ENCODE measurements at regions not wholly inside any gene's neighbourhood (a gene's known extent, or its start where the extent isn't known, plus 50 kb on each side); places are given as distances from the start of the nearest gene placed in this dataset.
"Not testable (repeated sequence)": the region's sequence is repeated elsewhere in the genome, so short reads cannot be mapped to it uniquely, and the experiment has no call there.

- no peak overlapping the region for H3K27ac ChIP-seq (ENCODE audit: low read depth, low read length, poor library complexity, severe bottlenecking)
- POLR2A ChIA-PET (ENCODE audit: low non-redundant PET) = no interaction called here
- intact Hi-C loops (cut with micrococcal nuclease; ENCODE audit: unreplicated experiment) = no loop called here
- H3K4me1 ChIP-seq (ENCODE audit: insufficient read depth, low read length, poor library complexity, severe bottlenecking) = no peaks in the 10 kb centered on the region
- H3K9me3 ChIP-seq (ENCODE audit: low read depth, low read length, poor library complexity, severe bottlenecking) = no peaks in the 10 kb centered on the region
- no peaks in the 10 kb centered on the region for H3K36me3 ChIP-seq (ENCODE audit: insufficient read depth, low read length, poor library complexity, severe bottlenecking)
- no peak overlapping the region for H3K4me3 ChIP-seq (ENCODE audit: low read depth, low read length, poor library complexity, severe bottlenecking)
- TF ChIP-seq EZH2 (IDR thresholded peaks at IDR 0.05; ENCODE audit: borderline replicate concordance, low read depth, low read length, poor library complexity, severe bottlenecking) (no peak), CTCF (conservative IDR thresholded peaks at IDR 0.05; ENCODE audit: low read depth, low read length) (no peak)
- peaks cover 5% of the 10 kb centered on the region for H3K27me3 ChIP-seq (replicated peaks; ENCODE audit: insufficient read depth, low read depth, low read length, poor library complexity)
- DNase-seq (ENCODE audit: low spot score) = no peak
- CTCF ChIA-PET = no interaction called here
- no TSS peak for BruUV-seq (replicated peaks)
Measured at GRCh38 chr3:8052659-8053058, 449.0 kb upstream of the LMCD1 start.

DNA sequence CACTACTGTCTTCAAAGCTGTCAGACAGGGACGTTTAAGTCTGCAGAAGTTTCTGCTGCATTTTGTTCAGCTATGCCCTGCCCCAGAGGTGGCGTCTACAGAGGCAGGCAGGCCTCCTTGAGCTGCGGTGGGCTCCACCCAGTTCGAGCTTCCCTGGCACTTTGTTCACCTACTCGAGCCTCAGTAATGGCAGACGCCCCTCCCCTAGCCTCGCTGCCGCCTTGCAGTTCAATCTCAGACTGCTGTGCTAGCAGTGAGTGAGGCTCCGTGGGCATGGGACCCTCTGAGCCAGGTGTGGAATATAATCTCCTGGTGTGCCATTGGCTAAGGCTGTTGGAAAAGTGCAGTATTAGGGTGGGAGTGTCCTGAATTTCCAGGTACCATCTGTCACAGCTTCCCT, 433.5 kb upstream of the LMCD1 start:
- BruUV-seq (replicated peaks); H3K36me3 ChIP-seq (ENCODE audit: insufficient read depth, low read length, poor library complexity, severe bottlenecking); H3K4me1 ChIP-seq (ENCODE audit: insufficient read depth, low read length, poor library complexity, severe bottlenecking); H3K27me3 ChIP-seq (replicated peaks; ENCODE audit: insufficient read depth, low read depth, low read length, poor library complexity); CTCF ChIA-PET; intact Hi-C loops (cut with micrococcal nuclease; ENCODE audit: unreplicated experiment); H3K4me3 ChIP-seq (ENCODE audit: low read depth, low read length, poor library complexity, severe bottlenecking); H3K9me3 ChIP-seq (ENCODE audit: low read depth, low read length, poor library complexity, severe bottlenecking); H3K27ac ChIP-seq (ENCODE audit: low read depth, low read length, poor library complexity, severe bottlenecking); DNase-seq (ENCODE audit: low spot score); POLR2A ChIA-PET (ENCODE audit: low non-redundant PET): not testable (repeated sequence)

DNA sequence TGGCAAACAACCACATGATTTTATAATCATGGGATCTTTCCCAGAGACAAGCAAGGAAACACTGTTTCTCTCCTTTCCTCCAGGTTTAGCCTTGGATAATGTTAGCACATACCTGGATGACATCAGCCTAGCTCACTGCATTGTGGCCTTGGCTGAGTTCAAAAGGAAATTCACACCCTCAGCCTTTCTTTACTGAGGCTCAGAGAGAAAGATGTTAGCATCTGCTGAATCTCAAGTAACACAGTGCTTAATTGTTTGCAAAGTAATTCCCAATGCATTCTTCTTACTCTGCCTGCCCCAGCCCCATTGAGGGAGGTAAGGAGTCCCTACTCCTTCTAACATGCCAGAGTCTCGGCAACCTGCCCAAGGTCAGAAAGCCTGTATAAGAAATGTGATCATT, 432.2 kb upstream of the LMCD1 start:
- Histone ChIP-seq H3K27ac (ENCODE audit: low read depth, low read length, poor library complexity, severe bottlenecking) (no peak overlapping the region), H3K9me3 (ENCODE audit: low read depth, low read length, poor library complexity, severe bottlenecking) (no peaks in the 10 kb centered on the region), H3K36me3 (ENCODE audit: insufficient read depth, low read length, poor library complexity, severe bottlenecking) (no peaks in the 10 kb centered on the region), H3K27me3 (replicated peaks; ENCODE audit: insufficient read depth, low read depth, low read length, poor library complexity) (no peaks in the 10 kb centered on the region), H3K4me1 (ENCODE audit: insufficient read depth, low read length, poor library complexity, severe bottlenecking) (no peaks in the 10 kb centered on the region), H3K4me3 (ENCODE audit: low read depth, low read length, poor library complexity, severe bottlenecking) (no peak overlapping the region)
- intact Hi-C loops (cut with micrococcal nuclease; ENCODE audit: unreplicated experiment) = no loop called here
- no TSS peak for BruUV-seq (replicated peaks)
- ChIA-PET CTCF (no interaction called here), POLR2A (ENCODE audit: low non-redundant PET) (no interaction called here)
- DNase-seq (ENCODE audit: low spot score) = no peak
- TF ChIP-seq CTCF (conservative IDR thresholded peaks at IDR 0.05; ENCODE audit: low read depth, low read length) (no peak), EZH2 (IDR thresholded peaks at IDR 0.05; ENCODE audit: borderline replicate concordance, low read depth, low read length, poor library complexity, severe bottlenecking) (no peak)

DNA sequence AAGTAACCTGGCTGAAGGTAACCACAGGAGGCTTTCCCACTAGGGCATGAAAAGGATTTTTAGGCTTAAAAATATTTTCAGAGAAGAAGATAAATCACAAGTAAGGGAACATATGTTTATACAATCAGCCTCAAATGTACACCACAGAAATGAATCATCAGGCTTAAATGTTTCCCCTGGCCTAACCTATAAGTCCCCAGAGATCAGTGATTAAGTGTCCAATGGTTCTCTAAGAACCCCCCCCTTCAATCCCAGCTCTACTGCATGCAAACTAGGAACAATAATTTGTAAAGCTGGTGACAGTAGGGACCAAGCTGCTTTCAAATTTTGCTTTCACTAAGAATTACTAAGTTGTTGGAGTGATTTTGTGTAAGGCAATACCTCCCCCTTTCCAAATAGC, 431.6 kb upstream of the LMCD1 start:
- CTCF ChIA-PET = no interaction called here
- DNase-seq (ENCODE audit: low spot score) = no peak
- POLR2A ChIA-PET (ENCODE audit: low non-redundant PET) = no interaction called here
- no peaks in the 10 kb centered on the region for H3K36me3 ChIP-seq (ENCODE audit: insufficient read depth, low read length, poor library complexity, severe bottlenecking)
- no peaks in the 10 kb centered on the region for H3K27me3 ChIP-seq (replicated peaks; ENCODE audit: insufficient read depth, low read depth, low read length, poor library complexity)
- intact Hi-C loops (cut with micrococcal nuclease; ENCODE audit: unreplicated experiment) = no loop called here
- TF ChIP-seq CTCF (conservative IDR thresholded peaks at IDR 0.05; ENCODE audit: low read depth, low read length) = no peak
- no peak for TF ChIP-seq EZH2 (IDR thresholded peaks at IDR 0.05; ENCODE audit: borderline replicate concordance, low read depth, low read length, poor library complexity, severe bottlenecking)
- H3K4me3 ChIP-seq (ENCODE audit: low read depth, low read length, poor library complexity, severe bottlenecking) = no peak overlapping the region
- no peak overlapping the region for H3K27ac ChIP-seq (ENCODE audit: low read depth, low read length, poor library complexity, severe bottlenecking)
- no TSS peak for BruUV-seq (replicated peaks)
- H3K9me3 ChIP-seq (ENCODE audit: low read depth, low read length, poor library complexity, severe bottlenecking) = no peaks in the 10 kb centered on the region
- H3K4me1 ChIP-seq (ENCODE audit: insufficient read depth, low read length, poor library complexity, severe bottlenecking) = no peaks in the 10 kb centered on the region

DNA sequence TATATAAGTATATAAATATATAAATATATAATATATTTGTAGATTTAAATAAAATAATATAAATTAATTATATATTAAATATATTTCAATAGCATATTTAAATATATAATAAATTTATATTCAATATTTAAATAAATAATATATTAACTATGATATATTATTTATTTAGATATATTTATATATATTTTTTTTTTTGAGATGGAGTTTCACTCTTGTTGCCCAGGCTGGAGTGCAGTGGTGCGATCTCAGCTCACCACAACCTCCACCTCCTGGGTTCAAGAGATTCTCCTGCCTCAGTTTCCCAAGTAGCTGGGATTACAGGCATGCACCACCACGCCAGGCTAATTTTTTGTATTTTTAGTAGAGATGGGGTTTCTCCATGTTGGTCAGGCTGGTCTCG, 426.9 kb upstream of the LMCD1 start:
- DNase-seq (ENCODE audit: low spot score); H3K4me3 ChIP-seq (ENCODE audit: low read depth, low read length, poor library complexity, severe bottlenecking); POLR2A ChIA-PET (ENCODE audit: low non-redundant PET); intact Hi-C loops (cut with micrococcal nuclease; ENCODE audit: unreplicated experiment); H3K36me3 ChIP-seq (ENCODE audit: insufficient read depth, low read length, poor library complexity, severe bottlenecking); H3K4me1 ChIP-seq (ENCODE audit: insufficient read depth, low read length, poor library complexity, severe bottlenecking); H3K9me3 ChIP-seq (ENCODE audit: low read depth, low read length, poor library complexity, severe bottlenecking); BruUV-seq (replicated peaks); H3K27ac ChIP-seq (ENCODE audit: low read depth, low read length, poor library complexity, severe bottlenecking); H3K27me3 ChIP-seq (replicated peaks; ENCODE audit: insufficient read depth, low read depth, low read length, poor library complexity); CTCF ChIA-PET: not testable (repeated sequence)

Data from A673 (cell line).